Skeletal muscle tissue (tissue), 3 donors: ENCODE measurements at regions not wholly inside any gene's neighbourhood (a gene's known extent, or its start where the extent isn't known, plus 50 kb on each side); places are given as distances from the start of the nearest gene placed in this dataset.

ENCODE experiments used
- H3K27ac ChIP-seq: one replicate; pipeline ENCODE4 v1.7.0; 2013; ENCODE audit warnings: mild to moderate bottlenecking, low read depth, low read length, inconsistent platforms
- H3K27me3 ChIP-seq, 3 donors: one replicate each; pipeline ENCODE4 v1.7.0; 2013; ENCODE audit warnings: low read length in 3 of 3; ENCODE audit not compliant: control insufficient read depth in 3 of 3, insufficient read depth in 3 of 3
- H3K36me3 ChIP-seq, 3 donors: one replicate each; pipeline ENCODE4 v1.7.0; 2013; ENCODE audit warnings: low read length in 3 of 3; ENCODE audit not compliant: control insufficient read depth in 3 of 3, insufficient read depth in 3 of 3
- H3K4me1 ChIP-seq, 3 donors: one replicate each; pipeline ENCODE4 v1.7.0; 2013; ENCODE audit warnings: low read length in 3 of 3, mild to moderate bottlenecking in 3 of 3; ENCODE audit not compliant: control insufficient read depth in 3 of 3, insufficient read depth in 3 of 3
- H3K4me3 ChIP-seq, 3 donors: one replicate each; pipeline ENCODE4 v1.7.0; 2013; ENCODE audit warnings: low read length in 3 of 3
- H3K9ac ChIP-seq, 3 donors: one replicate each; pipeline ENCODE4 v1.7.0; 2013; ENCODE audit warnings: low read length in 3 of 3, mild to moderate bottlenecking in 3 of 3, moderate library complexity in 2 of 3, low read depth in 1 of 3
- H3K9me3 ChIP-seq, 3 donors: one replicate each; pipeline ENCODE4 v1.7.0; 2013; ENCODE audit warnings: low read length in 3 of 3; ENCODE audit not compliant: control insufficient read depth in 3 of 3
- donor health status: Osteomylitis.

DNA sequence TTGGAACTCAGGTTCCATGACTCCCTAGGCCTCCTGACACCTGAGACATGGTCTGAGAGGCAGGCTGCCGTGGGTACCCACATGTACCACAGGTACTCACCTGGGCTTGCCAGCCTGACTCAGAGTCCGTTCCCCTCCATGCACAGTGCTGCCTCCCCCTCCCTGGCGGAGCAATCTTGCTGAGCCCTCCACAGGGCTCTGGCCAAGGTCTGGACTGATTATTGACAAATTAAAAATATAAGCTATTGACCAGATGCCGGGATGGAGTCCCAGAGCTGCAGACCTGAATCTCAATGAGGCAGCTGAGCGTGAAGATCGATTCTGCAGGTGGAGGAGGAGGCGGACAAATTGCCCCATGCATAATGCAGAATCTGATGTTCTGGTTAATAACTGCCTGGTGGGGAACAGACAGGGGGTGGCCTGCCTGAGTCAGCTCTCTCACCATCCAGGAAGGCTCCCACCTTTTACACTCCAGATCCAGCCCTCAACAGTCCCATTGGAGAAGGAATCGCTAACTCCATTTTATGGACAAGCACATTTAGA is 422.7 kb downstream of the MIAT start:
- Histone ChIP-seq H3K4me1 (no peaks in the 10 kb centered on the region), H3K27me3 (peaks cover 12 to 48% (median 40%) of the 10 kb centered on the region in 3 donors), H3K9ac (no peak overlapping the region), H3K4me3 (no peak overlapping the region), H3K9me3 (no peaks in the 10 kb centered on the region), H3K36me3 (no peaks in the 10 kb centered on the region), H3K27ac (no peak overlapping the region)

DNA sequence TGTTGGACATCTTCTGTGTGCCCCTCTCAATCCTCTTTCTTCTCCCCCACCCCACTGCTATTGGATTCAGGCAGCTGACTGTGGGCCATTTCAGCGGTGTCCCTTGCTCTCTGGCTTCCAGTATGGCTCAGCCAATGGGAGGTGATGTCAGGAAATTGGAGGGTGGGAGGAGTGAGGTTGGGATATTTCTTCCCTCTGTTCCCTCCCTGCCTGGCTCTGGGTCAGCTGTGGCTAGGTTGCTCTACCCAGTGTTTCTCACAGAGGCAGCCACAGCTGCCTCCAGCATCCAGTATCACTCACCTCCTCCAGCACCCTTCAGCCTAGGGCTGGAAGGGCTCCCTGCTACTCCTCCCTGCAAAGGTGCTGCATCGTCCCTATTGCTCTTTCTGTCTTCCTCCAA is 423.5 kb downstream of the MIAT start:
- Histone ChIP-seq H3K9ac (no peak overlapping the region), H3K27me3 (peaks cover 10 to 46% (median 44%) of the 10 kb centered on the region in 3 donors)

GRCh38 chr22:27083610-27084009 is 426.2 kb downstream of the MIAT start:
- H3K27ac ChIP-seq, result no peak overlapping the region
- H3K27me3 ChIP-seq, result peaks cover 25 to 42% (median 29%) of the 10 kb centered on the region in 3 donors
- H3K9me3 ChIP-seq, result peaks cover 0 to 8% (median 0%) of the 10 kb centered on the region in 3 donors
- no peak overlapping the region for H3K4me3 ChIP-seq
- H3K36me3 ChIP-seq, result no peaks in the 10 kb centered on the region
- no peaks in the 10 kb centered on the region for H3K4me1 ChIP-seq
- H3K9ac ChIP-seq, result no peak overlapping the region

More for the DNA sequence above, 423.5 kb downstream of the MIAT start:
- Histone ChIP-seq H3K4me1 (no peaks in the 10 kb centered on the region), H3K27ac (no peak overlapping the region), H3K4me3 (no peak overlapping the region), H3K9me3 (no peaks in the 10 kb centered on the region), H3K36me3 (no peaks in the 10 kb centered on the region)

DNA sequence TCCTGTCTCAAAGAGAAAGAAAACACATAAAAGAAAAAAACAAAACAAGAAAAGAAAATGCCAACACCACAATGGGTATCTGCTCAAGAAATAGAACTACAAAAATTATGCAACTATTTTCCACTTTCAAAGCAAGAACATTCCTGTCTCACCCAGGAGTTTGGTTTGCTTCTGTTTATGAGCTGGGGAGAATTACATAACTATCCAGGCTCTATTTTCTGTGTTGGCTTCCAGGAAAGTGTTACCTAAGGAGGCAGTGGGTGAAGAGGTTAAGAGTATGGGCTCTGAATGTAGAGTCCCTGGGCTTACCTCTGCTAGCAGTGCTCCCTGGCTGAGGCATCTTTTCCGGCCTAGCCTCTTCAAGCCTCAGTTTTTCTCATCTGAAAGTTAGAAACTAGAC is 426.7 kb downstream of the MIAT start:
- no peak overlapping the region for H3K27ac ChIP-seq
- H3K9me3 ChIP-seq, result peaks cover 0 to 8% (median 0%) of the 10 kb centered on the region in 3 donors
- H3K9ac ChIP-seq, result no peak overlapping the region
- H3K36me3 ChIP-seq, result no peaks in the 10 kb centered on the region
- peaks cover 28 to 41% (median 29%) of the 10 kb centered on the region in 3 donors for H3K27me3 ChIP-seq
- H3K4me3 ChIP-seq, result no peak overlapping the region
- H3K4me1 ChIP-seq, result no peaks in the 10 kb centered on the region

GRCh38 chr22:27086080-27087044 is 429.0 kb downstream of the MIAT start:
- H3K36me3 ChIP-seq, result no peaks in the 10 kb centered on the region
- H3K27me3 ChIP-seq, result peaks cover 28 to 49% (median 40%) of the 10 kb centered on the region in 3 donors
- no peak overlapping the region for H3K27ac ChIP-seq
- no peak overlapping the region for H3K4me3 ChIP-seq
- H3K9me3 ChIP-seq, result peaks cover 0 to 8% (median 0%) of the 10 kb centered on the region in 3 donors
- H3K9ac ChIP-seq, result no peak overlapping the region
- no peaks in the 10 kb centered on the region for H3K4me1 ChIP-seq

DNA sequence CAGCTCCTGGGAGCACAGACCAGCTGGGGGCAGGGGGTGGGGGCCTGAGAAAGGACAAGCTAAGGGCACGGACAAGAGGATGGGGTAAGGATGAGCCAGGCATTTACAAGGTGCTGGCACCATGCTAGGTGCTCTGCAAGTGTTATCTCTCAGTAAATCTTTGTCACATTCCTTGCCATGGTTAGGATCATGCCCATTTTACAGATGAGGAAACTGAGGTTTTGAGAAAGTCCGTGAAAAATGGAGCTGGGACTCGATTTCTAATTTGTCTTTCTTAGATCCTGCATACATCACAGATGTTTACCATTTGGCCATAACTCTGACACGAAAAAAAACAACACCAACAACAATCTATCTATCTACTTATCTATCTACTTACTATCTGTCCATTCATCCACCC is 429.7 kb downstream of the MIAT start:
- Histone ChIP-seq H3K9me3 (peaks cover 0 to 8% (median 0%) of the 10 kb centered on the region in 3 donors), H3K4me1 (no peaks in the 10 kb centered on the region), H3K4me3 (no peak overlapping the region), H3K9ac (no peak overlapping the region), H3K27ac (no peak overlapping the region), H3K36me3 (no peaks in the 10 kb centered on the region), H3K27me3 (peaks cover 32 to 53% (median 44%) of the 10 kb centered on the region in 3 donors)

GRCh38 chr22:27088026-27088425 is 430.6 kb downstream of the MIAT start:
- Histone ChIP-seq H3K27ac (no peak overlapping the region), H3K4me1 (no peaks in the 10 kb centered on the region), H3K9ac (no peak overlapping the region), H3K4me3 (no peak overlapping the region), H3K9me3 (peaks cover 0 to 8% (median 0%) of the 10 kb centered on the region in 3 donors), H3K27me3 (peaks cover 35 to 59% (median 50%) of the 10 kb centered on the region in 3 donors), H3K36me3 (no peaks in the 10 kb centered on the region)

DNA sequence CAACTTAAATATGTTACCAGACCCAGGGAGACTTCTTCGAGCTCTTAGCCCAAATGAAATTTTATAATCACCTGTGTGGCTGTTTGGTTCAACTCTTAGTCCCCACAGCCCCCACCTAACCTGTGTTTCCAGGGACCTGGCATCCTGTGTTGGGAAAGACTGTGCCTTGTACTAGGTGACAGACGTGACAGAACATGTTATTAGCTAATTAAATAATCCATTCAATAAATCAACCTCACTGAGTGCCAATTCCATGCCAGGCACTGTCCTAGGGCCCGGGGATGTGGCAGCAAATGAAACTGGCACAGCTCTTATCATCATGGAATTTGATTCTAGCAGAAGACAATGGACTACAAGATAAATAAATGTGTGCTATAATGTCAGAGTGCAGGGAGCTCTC is 431.9 kb downstream of the MIAT start:
- H3K9me3 ChIP-seq, result peaks cover 0 to 8% (median 0%) of the 10 kb centered on the region in 3 donors
- H3K27ac ChIP-seq, result no peak overlapping the region
- H3K9ac ChIP-seq, result no peak overlapping the region
- no peak overlapping the region for H3K4me3 ChIP-seq
- no peaks in the 10 kb centered on the region for H3K4me1 ChIP-seq
- H3K27me3 ChIP-seq, result peaks cover 31 to 64% (median 61%) of the 10 kb centered on the region in 3 donors
- no peaks in the 10 kb centered on the region for H3K36me3 ChIP-seq

GRCh38 chr22:27090611-27091011 is 433.2 kb downstream of the MIAT start:
- Histone ChIP-seq H3K9me3 (peaks cover 0 to 8% (median 0%) of the 10 kb centered on the region in 3 donors), H3K36me3 (no peaks in the 10 kb centered on the region), H3K27ac (no peak overlapping the region), H3K27me3 (peaks cover 31 to 63% (median 63%) of the 10 kb centered on the region in 3 donors), H3K9ac (no peak overlapping the region), H3K4me3 (no peak overlapping the region), H3K4me1 (no peaks in the 10 kb centered on the region)

DNA sequence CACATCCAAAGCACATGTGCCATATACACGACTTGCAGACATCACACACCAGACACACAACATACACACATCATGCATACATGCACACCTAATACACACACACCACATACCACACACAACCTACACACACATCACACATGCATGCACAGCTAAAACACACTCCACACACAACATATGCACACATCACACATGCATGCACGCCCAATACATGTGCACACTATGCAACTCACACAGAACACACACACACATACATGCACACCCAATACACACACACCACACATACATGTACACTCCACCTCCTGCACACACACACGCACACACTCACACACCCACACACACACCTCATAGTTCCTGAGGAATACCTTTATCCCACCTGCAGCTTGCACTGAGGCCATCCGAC is 436.0 kb downstream of the MIAT start:
- Histone ChIP-seq H3K36me3 (no peaks in the 10 kb centered on the region), H3K4me1 (no peaks in the 10 kb centered on the region), H3K27me3 (peaks cover 39 to 71% (median 50%) of the 10 kb centered on the region in 3 donors), H3K27ac (no peak overlapping the region), H3K9me3 (peaks cover 0 to 1% (median 0%) of the 10 kb centered on the region in 3 donors), H3K9ac (no peak overlapping the region), H3K4me3 (no peak overlapping the region)
